Stimulated activated CD4-positive, alpha-beta T cell treated with anti-CD3 and anti-CD28 coated beads, Interleukin-1b, Interleukin-23, amount 100 ng/mL, for 4 hours (primary cell): ENCODE measurements at regions not wholly inside any gene's neighbourhood (a gene's known extent, or its start where the extent isn't known, plus 50 kb on each side); places are given as distances from the start of the nearest gene placed in this dataset.
A peak's percentile ranks its signal among the peaks of the same experiment; 100 is the strongest.

Experiments used
- DNase-seq, 2 donors: peaks; one replicate each; pipeline ENCODE4 v3.0.0-alpha.2; 2020; ENCODE audit warnings: low read depth in 2 of 2

- DNase-seq = no peak
Measured at GRCh38 chr2:224325941-224326340, 76.0 kb downstream of the FAM124B start.

- DNase-seq = no peak
Measured at GRCh38 chr2:224324604-224325003, 77.3 kb downstream of the FAM124B start.

GRCh38 chr2:224320660-224321059 is 81.2 kb downstream of the FAM124B start:
- no peak for DNase-seq

GRCh38 chr2:224319750-224320149 is 82.2 kb downstream of the FAM124B start:
- no peak for DNase-seq

- no peak for DNase-seq
Measured at GRCh38 chr2:224312741-224313140, 89.2 kb downstream of the FAM124B start.

GRCh38 chr2:224310943-224311625 is 90.8 kb downstream of the FAM124B start:
- DNase-seq = no peak

GRCh38 chr2:224309176-224309575 is 92.7 kb downstream of the FAM124B start:
- no peak for DNase-seq

- DNase-seq = no peak
Measured at GRCh38 chr2:224308272-224308911, 93.5 kb downstream of the FAM124B start.

- DNase-seq = no peak
Measured at GRCh38 chr2:224302952-224303351, 99.0 kb downstream of the FAM124B start.

- DNase-seq = no peak
Measured at GRCh38 chr2:224293976-224294375, 107.9 kb downstream of the FAM124B start.

- no peak for DNase-seq
Measured at GRCh38 chr2:224287531-224287930, 114.4 kb downstream of the FAM124B start.

GRCh38 chr2:224286923-224287322 is 115.0 kb downstream of the FAM124B start:
- DNase-seq = no peak

- peak in 1 of 2 donors; percentile 25 for DNase-seq
Measured at GRCh38 chr2:224284134-224284946, 117.6 kb downstream of the FAM124B start.

GRCh38 chr2:224283466-224283965 is 118.4 kb downstream of the FAM124B start:
- no peak for DNase-seq

- no peak for DNase-seq
Measured at GRCh38 chr2:224281374-224281773, 120.5 kb downstream of the FAM124B start.

- no peak for DNase-seq
Measured at GRCh38 chr2:224278531-224278930, 123.4 kb downstream of the FAM124B start.

GRCh38 chr2:224276251-224276650 is 125.7 kb downstream of the FAM124B start:
- DNase-seq = no peak

- no peak for DNase-seq
Measured at GRCh38 chr2:224272237-224272910, 129.5 kb downstream of the FAM124B start.

- no peak for DNase-seq
Measured at GRCh38 chr2:224271617-224272236, 130.2 kb downstream of the FAM124B start.

GRCh38 chr2:224268441-224268840 is 133.5 kb downstream of the FAM124B start:
- no peak for DNase-seq

- no peak for DNase-seq
Measured at GRCh38 chr2:224264259-224264658, 137.6 kb downstream of the FAM124B start.
